NCI-H748 (cell line): ENCODE measurements at regions not wholly inside any gene's neighbourhood (a gene's known extent, or its start where the extent isn't known, plus 50 kb on each side); places are given as distances from the start of the nearest gene placed in this dataset.

Source experiments
- DNase-seq: peaks from one replicate; lab custom pipeline; 2025; ENCODE audit not compliant: unreplicated experiment; lab: John Stamatoyannopoulos, UW

- DNase-seq, result no peak
Measured at GRCh38 chr1:81496349-81496748, 304.4 kb upstream of the ADGRL2 start.

GRCh38 chr1:81493102-81493869 is 307.4 kb upstream of the ADGRL2 start:
- no peak for DNase-seq

GRCh38 chr1:81492628-81493027 is 308.1 kb upstream of the ADGRL2 start:
- no peak for DNase-seq

- DNase-seq, result no peak
Measured at GRCh38 chr1:81490614-81491013, 310.1 kb upstream of the ADGRL2 start.

GRCh38 chr1:81489372-81489934 is 311.3 kb upstream of the ADGRL2 start:
- no peak for DNase-seq

GRCh38 chr1:81484284-81484683 is 316.4 kb upstream of the ADGRL2 start:
- no peak for DNase-seq

- DNase-seq, result peak; percentile 50
Measured at GRCh38 chr1:81478219-81478618, 322.5 kb upstream of the ADGRL2 start.

GRCh38 chr1:81477710-81478109 is 323.0 kb upstream of the ADGRL2 start:
- DNase-seq, result peak; percentile 30

GRCh38 chr1:81472387-81472786 is 328.3 kb upstream of the ADGRL2 start:
- DNase-seq, result no peak

GRCh38 chr1:81471255-81471654 is 329.5 kb upstream of the ADGRL2 start:
- no peak for DNase-seq

GRCh38 chr1:81470275-81470674 is 330.5 kb upstream of the ADGRL2 start:
- no peak for DNase-seq

GRCh38 chr1:81467383-81467782 is 333.4 kb upstream of the ADGRL2 start:
- DNase-seq, result no peak

GRCh38 chr1:81466961-81467360 is 333.8 kb upstream of the ADGRL2 start:
- DNase-seq, result no peak

- no peak for DNase-seq
Measured at GRCh38 chr1:81463936-81464837, 336.5 kb upstream of the ADGRL2 start.

GRCh38 chr1:81459043-81459442 is 341.7 kb upstream of the ADGRL2 start:
- DNase-seq, result no peak

- DNase-seq, result no peak
Measured at GRCh38 chr1:81458186-81458585, 342.5 kb upstream of the ADGRL2 start.

- DNase-seq, result no peak
Measured at GRCh38 chr1:81455481-81455880, 345.3 kb upstream of the ADGRL2 start.

GRCh38 chr1:81453971-81454370 is 346.8 kb upstream of the ADGRL2 start:
- DNase-seq, result no peak

GRCh38 chr1:81453367-81453703 is 347.4 kb upstream of the ADGRL2 start:
- peak; percentile 80 for DNase-seq

GRCh38 chr1:81452693-81453366 is 347.9 kb upstream of the ADGRL2 start:
- peak; percentile 64 for DNase-seq

- DNase-seq, result no peak
Measured at GRCh38 chr1:81449786-81450185, 350.9 kb upstream of the ADGRL2 start.
